MM.1S (cell line): ENCODE measurements at regions not wholly inside any gene's neighbourhood (a gene's known extent, or its start where the extent isn't known, plus 50 kb on each side); places are given as distances from the start of the nearest gene placed in this dataset.

Source experiments
- EZH2 ChIP-seq: fragments of 300-600 bp; sonication (generic); optimal IDR thresholded peaks from 2 replicates; pipeline ENCODE3; 2017; ENCODE audit warnings: low read depth, mild to moderate bottlenecking, antibody characterized with exemption, low read length, mixed read lengths
- EZH2phosphoT487 ChIP-seq: fragments of 300-600 bp; sonication (generic); IDR thresholded peaks from 2 replicates; pipeline ENCODE4 v1.6.1; 2018; ENCODE audit warnings: antibody characterized with exemption, low read length
- TF ChIP-seq, protein P1 (sequence below): fragments of 300-600 bp; sonication (generic); IDR thresholded peaks from 2 replicates; pipeline ENCODE4 v1.5.1; 2016; ENCODE audit warnings: antibody characterized with exemption, low read length, mixed read lengths

DNA sequence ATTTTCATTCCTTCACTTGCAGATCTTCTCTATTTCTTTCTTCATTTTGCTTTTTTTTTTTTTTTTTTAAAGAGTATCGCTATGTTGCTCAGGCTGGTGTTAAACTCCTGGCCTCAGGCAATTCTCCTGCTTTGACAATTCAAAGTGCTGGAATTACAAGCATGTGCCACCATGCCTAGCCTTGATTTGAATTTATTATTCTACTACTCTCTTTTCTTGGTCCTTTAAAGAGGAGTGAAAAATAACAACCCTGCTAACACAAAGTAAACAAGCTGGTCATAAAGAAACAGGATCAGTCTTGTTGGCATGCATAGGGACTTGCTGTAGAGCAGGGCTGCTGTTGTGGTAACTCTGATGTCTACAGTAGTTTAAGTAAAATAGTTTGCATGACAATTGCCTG is 1615.3 kb upstream of the ZEB2 start:
- TF ChIP-seq, protein P1, sequence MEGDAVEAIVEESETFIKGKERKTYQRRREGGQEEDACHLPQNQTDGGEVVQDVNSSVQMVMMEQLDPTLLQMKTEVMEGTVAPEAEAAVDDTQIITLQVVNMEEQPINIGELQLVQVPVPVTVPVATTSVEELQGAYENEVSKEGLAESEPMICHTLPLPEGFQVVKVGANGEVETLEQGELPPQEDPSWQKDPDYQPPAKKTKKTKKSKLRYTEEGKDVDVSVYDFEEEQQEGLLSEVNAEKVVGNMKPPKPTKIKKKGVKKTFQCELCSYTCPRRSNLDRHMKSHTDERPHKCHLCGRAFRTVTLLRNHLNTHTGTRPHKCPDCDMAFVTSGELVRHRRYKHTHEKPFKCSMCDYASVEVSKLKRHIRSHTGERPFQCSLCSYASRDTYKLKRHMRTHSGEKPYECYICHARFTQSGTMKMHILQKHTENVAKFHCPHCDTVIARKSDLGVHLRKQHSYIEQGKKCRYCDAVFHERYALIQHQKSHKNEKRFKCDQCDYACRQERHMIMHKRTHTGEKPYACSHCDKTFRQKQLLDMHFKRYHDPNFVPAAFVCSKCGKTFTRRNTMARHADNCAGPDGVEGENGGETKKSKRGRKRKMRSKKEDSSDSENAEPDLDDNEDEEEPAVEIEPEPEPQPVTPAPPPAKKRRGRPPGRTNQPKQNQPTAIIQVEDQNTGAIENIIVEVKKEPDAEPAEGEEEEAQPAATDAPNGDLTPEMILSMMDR = no peak
- TF ChIP-seq EZH2 = no peak
- no peak for TF ChIP-seq EZH2phosphoT487
